ENCODE measurements at regions not wholly inside any gene's neighbourhood (a gene's known extent, or its start where the extent isn't known, plus 50 kb on each side); places are given as distances from the start of the nearest gene placed in this dataset.

DNA sequence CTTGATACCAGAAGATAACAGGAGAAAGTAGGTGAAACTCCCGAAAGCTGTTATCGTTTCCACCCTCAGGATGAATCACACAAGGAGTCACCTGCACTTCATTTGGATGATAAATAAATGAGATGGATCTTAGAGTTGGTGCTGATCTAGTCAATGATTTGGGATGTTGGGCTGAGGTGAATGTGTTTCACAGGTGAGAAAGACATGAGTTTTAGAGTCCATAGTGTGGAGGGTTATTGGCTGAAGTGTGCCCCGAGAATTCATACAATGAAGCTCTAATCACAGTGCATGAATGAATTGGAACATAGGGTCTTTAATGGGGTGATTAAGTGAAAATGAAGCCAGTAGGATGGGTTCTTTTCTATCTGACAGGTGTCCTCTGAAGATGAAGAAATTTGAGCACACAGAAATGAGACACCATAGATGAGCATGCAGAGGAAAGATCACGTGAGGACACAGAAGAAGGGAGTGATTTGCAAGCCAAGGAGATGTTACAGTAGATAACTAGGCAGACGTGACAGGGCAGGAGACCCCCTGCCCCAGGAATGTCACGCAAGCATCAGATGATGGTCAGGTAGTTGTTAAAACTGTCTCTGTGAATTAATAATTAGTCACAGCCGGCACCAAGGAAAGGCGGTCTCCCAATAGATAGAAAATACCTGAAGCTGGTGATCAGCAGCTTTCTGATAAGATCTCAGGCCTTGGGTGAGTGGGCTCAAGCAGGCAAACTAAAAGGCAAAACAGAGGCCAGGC lies 60.3 kb upstream of the IGLL5 start:
- Histone ChIP-seq H3K4me3 (no peak overlapping the region), H3K27ac (no peak overlapping the region), H3K9me2 (replicated peaks; ENCODE audit: insufficient read depth) (no peaks in the 10 kb centered on the region), H3K4me2 (no peak overlapping the region), H3K79me2 (no peaks in the 10 kb centered on the region), H3K9me3 (ENCODE audit: low read depth) (no peaks in the 10 kb centered on the region), H2AFZ (no peak overlapping the region), H3K4me1 (ENCODE audit: insufficient read depth) (no peaks in the 10 kb centered on the region), H3K36me3 (replicated peaks; ENCODE audit: insufficient read depth, low read depth) (no peaks in the 10 kb centered on the region), H3K27me3 (peaks cover 4% of the 10 kb centered on the region), H4K20me1 (ENCODE audit: insufficient read depth, poor library complexity, severe bottlenecking) (no peaks in the 10 kb centered on the region)
- no peak for DNase-seq (ENCODE audit: low spot score)
- WGBS (ENCODE audit: low lambda C conversion rate, missing lambda C conversion rate), result 49% methylated on average over 8 of the region's 8 CpGs
- TF ChIP-seq EZH2phosphoT487 (IDR thresholded peaks at IDR 0.05; ENCODE audit: low read depth, severe bottlenecking, unreplicated experiment), result no peak
- no peak for TF ChIP-seq CTCF (IDR thresholded peaks at IDR 0.05; ENCODE audit: poor library complexity)
- TF ChIP-seq EZH2 (IDR thresholded peaks at IDR 0.05; ENCODE audit: borderline replicate concordance), result no peak

DNA sequence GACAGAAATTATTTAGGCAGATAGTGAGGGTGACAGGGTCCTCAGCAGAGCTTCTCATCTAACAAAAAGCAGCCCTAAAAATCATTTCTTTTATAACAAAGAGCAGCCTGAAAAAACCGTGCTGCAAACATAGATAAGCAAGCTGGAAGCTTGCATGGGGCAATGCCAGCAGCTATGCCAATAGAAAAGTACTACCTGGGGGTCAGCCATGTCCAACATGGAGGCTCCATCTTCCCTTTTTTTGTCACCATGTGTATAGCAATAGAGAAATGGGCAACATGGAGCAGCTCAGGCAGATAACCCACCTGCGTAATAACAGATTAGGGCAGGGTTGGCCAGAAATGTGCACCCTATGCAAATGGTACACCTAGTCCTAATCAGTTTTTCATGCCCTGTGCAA lies 57.4 kb upstream of the IGLL5 start:
- no peaks in the 10 kb centered on the region for H4K20me1 ChIP-seq (ENCODE audit: insufficient read depth, poor library complexity, severe bottlenecking)

GRCh38 chr22:22830957-22831688 lies 56.5 kb upstream of the IGLL5 start:
- Histone ChIP-seq H3K27me3 (peaks cover 14% of the 10 kb centered on the region), H3K4me1 (ENCODE audit: insufficient read depth) (no peaks in the 10 kb centered on the region), H3K4me2 (no peak overlapping the region), H3K79me2 (no peaks in the 10 kb centered on the region), H3K36me3 (replicated peaks; ENCODE audit: insufficient read depth, low read depth) (no peaks in the 10 kb centered on the region), H3K4me3 (no peak overlapping the region), H2AFZ (no peak overlapping the region), H3K9me2 (replicated peaks; ENCODE audit: insufficient read depth) (no peaks in the 10 kb centered on the region), H3K9me3 (ENCODE audit: low read depth) (no peaks in the 10 kb centered on the region), H3K27ac (no peak overlapping the region), H4K20me1 (ENCODE audit: insufficient read depth, poor library complexity, severe bottlenecking) (no peaks in the 10 kb centered on the region)
- TF ChIP-seq EZH2phosphoT487 (IDR thresholded peaks at IDR 0.05; ENCODE audit: low read depth, severe bottlenecking, unreplicated experiment) (no peak), EZH2 (IDR thresholded peaks at IDR 0.05; ENCODE audit: borderline replicate concordance) (no peak), CTCF (IDR thresholded peaks at IDR 0.05; ENCODE audit: poor library complexity) (no peak)
- WGBS (ENCODE audit: low lambda C conversion rate, missing lambda C conversion rate), result 94% methylated on average over 1 of the region's 1 CpG
- no peak for DNase-seq (ENCODE audit: low spot score)

More for the DNA sequence above, 57.4 kb upstream of the IGLL5 start:
- Histone ChIP-seq H3K4me2 (no peak overlapping the region), H3K9me3 (ENCODE audit: low read depth) (no peaks in the 10 kb centered on the region), H3K4me3 (no peak overlapping the region), H3K27me3 (peaks cover 17% of the 10 kb centered on the region), H3K9me2 (replicated peaks; ENCODE audit: insufficient read depth) (no peaks in the 10 kb centered on the region), H3K36me3 (replicated peaks; ENCODE audit: insufficient read depth, low read depth) (no peaks in the 10 kb centered on the region), H3K4me1 (ENCODE audit: insufficient read depth) (no peaks in the 10 kb centered on the region), H3K27ac (no peak overlapping the region), H3K79me2 (no peaks in the 10 kb centered on the region), H2AFZ (no peak overlapping the region)
- 79% methylated on average over 2 of the region's 2 CpGs for WGBS (ENCODE audit: low lambda C conversion rate, missing lambda C conversion rate)
- TF ChIP-seq EZH2 (IDR thresholded peaks at IDR 0.05; ENCODE audit: borderline replicate concordance) (no peak), CTCF (IDR thresholded peaks at IDR 0.05; ENCODE audit: poor library complexity) (no peak), EZH2phosphoT487 (IDR thresholded peaks at IDR 0.05; ENCODE audit: low read depth, severe bottlenecking, unreplicated experiment) (no peak)
- DNase-seq (ENCODE audit: low spot score), result no peak

All from hepatocyte (in vitro differentiated cells).